ENCODE measurements at regions not wholly inside any gene's neighbourhood (a gene's known extent, or its start where the extent isn't known, plus 50 kb on each side); places are given as distances from the start of the nearest gene placed in this dataset.
A peak's percentile ranks its signal among the peaks of the same experiment; 100 is the strongest.
"Not testable (repeated sequence)": the region's sequence is repeated elsewhere in the genome, so short reads cannot be mapped to it uniquely, and the experiment has no call there.

- no peak for DNase-seq (ENCODE audit: low spot score)
Measured at GRCh38 chr16:61002479-61003204, 1033.6 kb downstream of the CDH8 start.

- DNase-seq (ENCODE audit: low spot score): no peak
Measured at GRCh38 chr16:60991886-60992285, 1044.4 kb downstream of the CDH8 start.

- no peak for DNase-seq (ENCODE audit: low spot score)
Measured at GRCh38 chr16:60989592-60989991, 1046.6 kb downstream of the CDH8 start.

- DNase-seq (ENCODE audit: low spot score): no peak
Measured at GRCh38 chr16:60979119-60979518, 1057.1 kb downstream of the CDH8 start.

GRCh38 chr16:60949800-60950199 lies 1086.4 kb downstream of the CDH8 start:
- DNase-seq (ENCODE audit: low spot score): no peak

- no peak for DNase-seq (ENCODE audit: low spot score)
Measured at GRCh38 chr16:60945225-60945624, 1091.0 kb downstream of the CDH8 start.

GRCh38 chr16:60936189-60936588 lies 1100.0 kb downstream of the CDH8 start:
- not testable (repeated sequence) for DNase-seq (ENCODE audit: low spot score)

GRCh38 chr16:60932600-60932999 lies 1103.6 kb downstream of the CDH8 start:
- no peak for DNase-seq (ENCODE audit: low spot score)

- no peak for DNase-seq (ENCODE audit: low spot score)
Measured at GRCh38 chr16:60930291-60930690, 1105.9 kb downstream of the CDH8 start.

- no peak for DNase-seq (ENCODE audit: low spot score)
Measured at GRCh38 chr16:60922920-60923319, 1113.3 kb downstream of the CDH8 start.

GRCh38 chr16:60914334-60914733 lies 1121.9 kb downstream of the CDH8 start:
- no peak for DNase-seq (ENCODE audit: low spot score)

- no peak for DNase-seq (ENCODE audit: low spot score)
Measured at GRCh38 chr16:60907645-60908044, 1128.6 kb downstream of the CDH8 start.

GRCh38 chr16:60905811-60906210 lies 1130.4 kb downstream of the CDH8 start:
- no peak for DNase-seq (ENCODE audit: low spot score)

GRCh38 chr16:60902114-60902513 lies 1134.1 kb downstream of the CDH8 start:
- DNase-seq (ENCODE audit: low spot score): no peak

- no peak for DNase-seq (ENCODE audit: low spot score)
Measured at GRCh38 chr16:60882816-60883215, 1153.4 kb downstream of the CDH8 start.

- no peak for DNase-seq (ENCODE audit: low spot score)
Measured at GRCh38 chr16:60852635-60853034, 1183.6 kb downstream of the CDH8 start.

- no peak for DNase-seq (ENCODE audit: low spot score)
Measured at GRCh38 chr16:60821661-60822060, 1214.6 kb downstream of the CDH8 start.

GRCh38 chr16:60820361-60820760 lies 1215.9 kb downstream of the CDH8 start:
- DNase-seq (ENCODE audit: low spot score): no peak

GRCh38 chr16:60818465-60818864 lies 1217.8 kb downstream of the CDH8 start:
- DNase-seq (ENCODE audit: low spot score): no peak

GRCh38 chr16:60816461-60816860 lies 1219.8 kb downstream of the CDH8 start:
- DNase-seq (ENCODE audit: low spot score): no peak

GRCh38 chr16:60815865-60816264 lies 1220.4 kb downstream of the CDH8 start:
- DNase-seq (ENCODE audit: low spot score): no peak

GRCh38 chr16:60815033-60815432 lies 1221.2 kb downstream of the CDH8 start:
- no peak for DNase-seq (ENCODE audit: low spot score)

- peak; percentile 17 for DNase-seq (ENCODE audit: low spot score)
Measured at GRCh38 chr16:60811657-60812056, 1224.6 kb downstream of the CDH8 start.

GRCh38 chr16:60811051-60811608 lies 1225.1 kb downstream of the CDH8 start:
- DNase-seq (ENCODE audit: low spot score): peak; percentile 4

All from Ammon's horn (tissue), 1 donor.